Brain microvascular endothelial cell (primary cell): ENCODE measurements at regions not wholly inside any gene's neighbourhood (a gene's known extent, or its start where the extent isn't known, plus 50 kb on each side); places are given as distances from the start of the nearest gene placed in this dataset.
A peak's percentile ranks its signal among the peaks of the same experiment; 100 is the strongest.

Experiments used
- DNase-seq: peaks from one replicate; pipeline ENCODE4 v3.0.0-alpha.2; 2020
- H3K27ac ChIP-seq: fragments of 250-450 bp; sonication (Bioruptor Pico); 2 replicates; pipeline ENCODE4 v1.5.1; 2020; ENCODE audit warnings: mild to moderate bottlenecking, moderate library complexity
- H3K27me3 ChIP-seq: fragments of 250-450 bp; sonication (Bioruptor Pico); replicated peaks from 2 replicates; pipeline ENCODE4 v1.5.1; 2020; ENCODE audit warnings: mild to moderate bottlenecking
- H3K36me3 ChIP-seq: fragments of 250-450 bp; sonication (Bioruptor Pico); replicated peaks from 2 replicates; pipeline ENCODE4 v1.5.1; 2020; ENCODE audit warnings: mild to moderate bottlenecking
- H3K4me3 ChIP-seq: 2 replicates; pipeline ENCODE4 v1.5.1; 2011; ENCODE audit warnings: low read depth, mild to moderate bottlenecking, control low read depth, low read length, moderate library complexity
- CTCF ChIP-seq: IDR thresholded peaks from 2 replicates; pipeline ENCODE4 v1.5.1; 2011; ENCODE audit warnings: low read depth, mild to moderate bottlenecking, moderate library complexity, low read length, control low read depth, inconsistent platforms; ENCODE audit errors: missing control alignments
- in situ Hi-C: cut with HindIII; loops from 2 replicates; pipeline ENCODE4 v1.10.0; 2017; ENCODE audit warnings: low sequenced_read_pairs, low pct_ligation_motif_present

- DNase-seq, result peak; percentile 51
- Histone ChIP-seq H3K27me3 (no peaks in the 10 kb centered on the region), H3K27ac (no peak overlapping the region), H3K36me3 (no peaks in the 10 kb centered on the region), H3K4me3 (no peak overlapping the region)
- in situ Hi-C loops, result no loop called here
- TF ChIP-seq CTCF, result peak; percentile 56
Measured at GRCh38 chr11:71080239-71081097, 171.9 kb downstream of the SHANK2 start.

- Histone ChIP-seq H3K27ac (no peak overlapping the region), H3K36me3 (no peaks in the 10 kb centered on the region), H3K4me3 (no peak overlapping the region), H3K27me3 (no peaks in the 10 kb centered on the region)
- in situ Hi-C loops, result no loop called here
- no peak for DNase-seq
- no peak for TF ChIP-seq CTCF
Measured at GRCh38 chr11:71079795-71080194, 172.6 kb downstream of the SHANK2 start.

GRCh38 chr11:71078482-71078881 is 173.9 kb downstream of the SHANK2 start:
- Histone ChIP-seq H3K4me3 (no peak overlapping the region), H3K36me3 (no peaks in the 10 kb centered on the region), H3K27ac (no peak overlapping the region), H3K27me3 (no peaks in the 10 kb centered on the region)
- in situ Hi-C loops, result no loop called here
- TF ChIP-seq CTCF, result no peak
- no peak for DNase-seq

GRCh38 chr11:71076525-71077304 is 175.7 kb downstream of the SHANK2 start:
- Histone ChIP-seq H3K27me3 (no peaks in the 10 kb centered on the region), H3K27ac (no peak overlapping the region), H3K36me3 (no peaks in the 10 kb centered on the region), H3K4me3 (no peak overlapping the region)
- no peak for DNase-seq
- in situ Hi-C loops, result no loop called here
- TF ChIP-seq CTCF, result no peak

- no peak for TF ChIP-seq CTCF
- H3K36me3 ChIP-seq, result no peaks in the 10 kb centered on the region
- no peak for DNase-seq
- no peak overlapping the region for H3K4me3 ChIP-seq
- H3K27ac ChIP-seq, result no peak overlapping the region
- in situ Hi-C loops, result no loop called here
- H3K27me3 ChIP-seq, result no peaks in the 10 kb centered on the region
Measured at GRCh38 chr11:71075871-71076420, 176.4 kb downstream of the SHANK2 start.
